BE2C (cell line): ENCODE measurements at regions not wholly inside any gene's neighbourhood (a gene's known extent, or its start where the extent isn't known, plus 50 kb on each side); places are given as distances from the start of the nearest gene placed in this dataset.

Experiments
- DNase-seq: peaks from one replicate; pipeline ENCODE4 v3.0.0-alpha.2; 2020
- H3K27me3 ChIP-seq: fragments of 250-450 bp; sonication (Bioruptor Pico); 2 replicates; pipeline ENCODE4 v1.5.1; 2020; ENCODE audit warnings: mild to moderate bottlenecking
- H3K36me3 ChIP-seq: fragments of 250-450 bp; sonication (Bioruptor Pico); 2 replicates; pipeline ENCODE4 v1.5.1; 2020; ENCODE audit warnings: mild to moderate bottlenecking
- H3K4me1 ChIP-seq: fragments of 250-450 bp; sonication (Bioruptor Pico); 2 replicates; pipeline ENCODE4 v1.5.1; 2020
- H3K4me3 ChIP-seq: 2 replicates; pipeline ENCODE4 v1.5.1; 2011; ENCODE audit warnings: low read depth, low read length
- H3K9me3 ChIP-seq: fragments of 250-450 bp; sonication (Bioruptor Pico); 2 replicates; pipeline ENCODE4 v1.5.1; 2020
- TF ChIP-seq, protein P1 (sequence below): IDR thresholded peaks from 2 replicates; pipeline ENCODE4 v1.5.1; 2012; ENCODE audit warnings: mild to moderate bottlenecking, low read depth, low read length

DNA sequence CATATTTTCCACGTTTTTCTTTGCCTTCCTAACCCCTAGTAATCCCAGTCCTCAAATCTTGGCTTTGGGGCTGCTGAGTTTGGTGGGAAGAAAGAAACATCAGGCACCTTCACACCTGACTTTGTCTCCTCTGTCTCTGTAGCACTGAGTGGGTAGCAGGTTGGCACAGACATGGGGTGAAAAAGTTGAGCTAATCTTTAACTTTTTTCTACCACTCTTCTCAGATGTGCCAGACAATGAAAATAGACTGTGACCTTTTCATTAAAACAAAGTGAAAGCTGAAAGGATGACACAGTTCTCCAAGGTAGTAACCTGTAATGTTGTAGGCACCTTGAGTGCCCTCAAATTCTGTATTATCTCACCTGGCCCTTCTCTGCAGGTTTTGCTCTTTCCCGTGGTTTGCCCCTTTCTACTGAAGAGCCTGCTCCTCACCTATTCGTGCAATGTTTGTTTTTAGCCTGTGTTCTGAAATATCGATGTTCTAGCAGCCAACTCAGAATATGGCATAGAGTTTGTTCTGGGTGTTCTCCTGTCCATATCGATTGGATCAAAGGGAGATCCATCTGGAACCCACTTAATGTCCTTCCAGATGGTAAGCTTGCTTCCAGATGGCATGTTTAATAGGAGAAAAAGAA, 57.8 kb upstream of the ATXN1 start:
- no peak for DNase-seq

DNA sequence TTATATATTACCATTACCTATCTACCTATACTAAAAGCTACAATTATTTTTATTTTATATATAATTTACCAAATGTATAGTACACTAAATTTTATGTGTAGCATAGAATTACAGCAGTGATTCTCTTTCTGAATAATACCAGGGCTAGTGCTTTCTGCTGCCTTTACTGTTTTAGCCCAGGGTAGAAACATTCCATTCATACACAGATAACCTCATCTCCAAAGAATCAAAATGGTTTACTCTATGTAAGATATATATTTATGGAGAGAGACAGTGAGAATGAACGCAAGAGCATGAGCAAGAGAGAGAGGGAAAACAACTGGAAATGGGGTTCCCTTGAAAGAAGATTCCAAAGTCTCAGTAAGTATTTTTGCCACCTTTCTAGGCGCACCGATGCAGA, 56.3 kb upstream of the ATXN1 start:
- H3K27me3 ChIP-seq: no peaks in the 10 kb centered on the region
- H3K4me1 ChIP-seq: no peaks in the 10 kb centered on the region
- TF ChIP-seq, protein P1, sequence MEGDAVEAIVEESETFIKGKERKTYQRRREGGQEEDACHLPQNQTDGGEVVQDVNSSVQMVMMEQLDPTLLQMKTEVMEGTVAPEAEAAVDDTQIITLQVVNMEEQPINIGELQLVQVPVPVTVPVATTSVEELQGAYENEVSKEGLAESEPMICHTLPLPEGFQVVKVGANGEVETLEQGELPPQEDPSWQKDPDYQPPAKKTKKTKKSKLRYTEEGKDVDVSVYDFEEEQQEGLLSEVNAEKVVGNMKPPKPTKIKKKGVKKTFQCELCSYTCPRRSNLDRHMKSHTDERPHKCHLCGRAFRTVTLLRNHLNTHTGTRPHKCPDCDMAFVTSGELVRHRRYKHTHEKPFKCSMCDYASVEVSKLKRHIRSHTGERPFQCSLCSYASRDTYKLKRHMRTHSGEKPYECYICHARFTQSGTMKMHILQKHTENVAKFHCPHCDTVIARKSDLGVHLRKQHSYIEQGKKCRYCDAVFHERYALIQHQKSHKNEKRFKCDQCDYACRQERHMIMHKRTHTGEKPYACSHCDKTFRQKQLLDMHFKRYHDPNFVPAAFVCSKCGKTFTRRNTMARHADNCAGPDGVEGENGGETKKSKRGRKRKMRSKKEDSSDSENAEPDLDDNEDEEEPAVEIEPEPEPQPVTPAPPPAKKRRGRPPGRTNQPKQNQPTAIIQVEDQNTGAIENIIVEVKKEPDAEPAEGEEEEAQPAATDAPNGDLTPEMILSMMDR: no peak
- no peak for DNase-seq
- H3K36me3 ChIP-seq: no peaks in the 10 kb centered on the region
- H3K9me3 ChIP-seq: no peaks in the 10 kb centered on the region; the same call in 1 of the 2 replicates
- no peak overlapping the region for H3K4me3 ChIP-seq

More for the DNA sequence above, 57.8 kb upstream of the ATXN1 start:
- Histone ChIP-seq H3K36me3 (no peaks in the 10 kb centered on the region), H3K27me3 (no peaks in the 10 kb centered on the region), H3K9me3 (no peaks in the 10 kb centered on the region; the same call in 1 of the 2 replicates), H3K4me3 (no peak overlapping the region), H3K4me1 (no peaks in the 10 kb centered on the region)
- TF ChIP-seq, protein P1: no peak

DNA sequence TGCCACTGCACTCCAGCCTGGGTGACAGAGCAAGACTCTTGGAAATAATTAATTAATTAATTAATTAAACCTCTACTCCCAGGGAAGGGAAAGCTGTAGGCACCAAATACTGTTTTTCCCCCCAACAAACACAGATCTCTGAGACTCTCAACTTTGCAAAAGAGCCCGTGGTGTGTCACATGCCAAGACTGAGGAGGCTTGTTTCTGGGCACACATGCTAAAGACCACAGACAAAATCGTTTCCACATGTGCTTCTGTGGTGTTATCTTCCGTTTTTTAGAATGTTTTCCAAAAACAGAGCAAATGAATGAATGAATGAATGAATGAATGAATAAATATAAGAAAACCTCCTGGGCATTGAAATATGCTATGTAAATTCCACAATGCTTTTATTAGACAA, 55.6 kb upstream of the ATXN1 start:
- Histone ChIP-seq H3K4me1 (no peaks in the 10 kb centered on the region), H3K36me3 (no peaks in the 10 kb centered on the region), H3K9me3 (no peaks in the 10 kb centered on the region; the same call in 1 of the 2 replicates), H3K27me3 (no peaks in the 10 kb centered on the region), H3K4me3 (no peak overlapping the region)
- no peak for DNase-seq
- TF ChIP-seq, protein P1: no peak

DNA sequence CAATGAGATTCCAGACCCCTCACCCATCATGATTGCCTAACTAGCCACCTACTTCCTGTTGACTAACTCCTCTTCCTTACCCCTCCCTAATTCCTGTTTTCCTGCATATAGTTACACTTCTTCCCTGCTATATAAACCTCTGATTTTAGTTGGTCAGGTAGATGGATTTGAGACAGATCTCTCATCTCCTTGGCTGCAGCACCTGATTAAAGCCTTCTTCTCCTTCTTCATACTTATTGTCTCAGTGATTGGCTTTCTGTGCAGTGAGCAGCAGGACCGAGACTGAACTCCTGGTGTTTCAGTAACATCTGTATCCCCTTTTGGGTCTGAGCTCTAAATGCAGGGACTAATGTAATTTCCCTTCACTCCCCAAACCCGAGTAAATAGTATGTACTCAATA, 51.7 kb upstream of the ATXN1 start:
- H3K9me3 ChIP-seq: no peaks in the 10 kb centered on the region; the same call in 1 of the 2 replicates
- no peaks in the 10 kb centered on the region for H3K27me3 ChIP-seq
- H3K4me3 ChIP-seq: no peak overlapping the region

DNA sequence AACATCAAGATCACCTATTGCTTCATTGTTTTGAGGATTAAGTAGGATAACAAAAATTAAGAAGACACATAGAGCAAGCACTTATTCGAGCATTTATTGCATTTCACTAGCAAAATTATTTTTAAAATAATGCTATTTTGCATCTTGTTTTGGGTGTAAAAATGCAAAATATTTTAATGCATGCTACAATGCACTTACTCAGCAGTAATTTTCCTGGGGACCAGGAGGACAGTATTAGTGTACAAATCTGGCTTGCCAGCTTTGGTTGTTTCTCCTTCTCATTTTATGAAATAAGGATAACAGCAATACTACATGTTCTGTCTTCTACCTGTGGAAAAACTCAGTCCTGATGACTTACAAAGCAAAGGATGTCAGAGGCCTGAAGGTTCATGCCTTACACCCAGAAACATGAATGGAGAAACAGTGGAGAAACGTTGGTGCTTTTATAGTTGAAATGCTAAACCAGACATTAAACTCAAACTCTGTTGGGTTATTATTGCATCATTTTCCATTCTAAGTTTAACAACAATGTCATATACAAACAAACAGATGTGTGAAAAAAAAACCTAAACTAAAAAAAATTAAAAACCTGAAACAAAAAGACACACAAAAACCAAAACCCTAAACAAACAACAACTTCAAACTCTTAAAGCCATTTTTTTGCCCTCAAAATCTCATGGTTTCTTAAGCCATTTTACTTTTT, 50.2 kb upstream of the ATXN1 start:
- H3K4me1 ChIP-seq: no peaks in the 10 kb centered on the region
- DNase-seq: no peak
- TF ChIP-seq, protein P1: no peak
- H3K27me3 ChIP-seq: no peaks in the 10 kb centered on the region
- H3K9me3 ChIP-seq: no peaks in the 10 kb centered on the region; the same call in 1 of the 2 replicates
- no peaks in the 10 kb centered on the region for H3K36me3 ChIP-seq
- H3K4me3 ChIP-seq: no peak overlapping the region

More for the DNA sequence above, 51.7 kb upstream of the ATXN1 start:
- TF ChIP-seq, protein P1: no peak
- Histone ChIP-seq H3K4me1 (no peaks in the 10 kb centered on the region), H3K36me3 (no peaks in the 10 kb centered on the region)
- DNase-seq: no peak
